GM19328 (cell line): ENCODE measurements at regions not wholly inside any gene's neighbourhood (a gene's known extent, or its start where the extent isn't known, plus 50 kb on each side); places are given as distances from the start of the nearest gene placed in this dataset.
"Not testable (repeated sequence)": the region's sequence is repeated elsewhere in the genome, so short reads cannot be mapped to it uniquely, and the experiment has no call there.

ENCODE experiments used
- ATAC-seq: cut with Tn5 transposase; IDR thresholded peaks from one replicate; pipeline ENCODE4 v1.9.1; 2021; ENCODE audit warnings: mild to moderate bottlenecking, moderate library complexity; ENCODE audit not compliant: unreplicated experiment

GRCh38 chr3:106333911-106334618 lies 465.3 kb upstream of the CBLB start:
- no peak for ATAC-seq

- ATAC-seq: no peak
These were observed 467.8 kb upstream of the CBLB start for GRCh38 chr3:106336619-106337018.

GRCh38 chr3:106337116-106337515 lies 468.3 kb upstream of the CBLB start:
- no peak for ATAC-seq

- no peak for ATAC-seq
These were observed 469.9 kb upstream of the CBLB start for GRCh38 chr3:106338582-106339214.

DNA sequence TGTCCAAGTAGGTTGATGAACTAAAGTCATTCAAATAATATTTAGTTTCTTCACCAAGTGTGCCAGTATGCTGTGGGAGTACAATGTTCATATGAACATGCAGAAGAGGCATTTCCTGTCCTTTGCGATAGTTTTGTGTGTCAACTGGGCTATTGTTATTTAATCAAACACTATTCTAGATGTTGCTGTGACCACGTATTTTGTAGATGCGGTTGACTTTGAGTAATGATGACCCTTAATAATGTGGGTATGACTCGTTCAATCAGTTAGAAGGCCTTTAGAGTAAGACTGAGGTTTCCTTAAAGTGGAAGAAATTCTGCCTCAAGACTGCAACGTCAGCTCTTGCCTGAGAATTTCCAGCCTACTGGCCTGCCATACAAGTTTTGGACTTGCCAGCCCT lies 470.7 kb upstream of the CBLB start:
- no peak for ATAC-seq

GRCh38 chr3:106341087-106341486 lies 472.3 kb upstream of the CBLB start:
- ATAC-seq: no peak

DNA sequence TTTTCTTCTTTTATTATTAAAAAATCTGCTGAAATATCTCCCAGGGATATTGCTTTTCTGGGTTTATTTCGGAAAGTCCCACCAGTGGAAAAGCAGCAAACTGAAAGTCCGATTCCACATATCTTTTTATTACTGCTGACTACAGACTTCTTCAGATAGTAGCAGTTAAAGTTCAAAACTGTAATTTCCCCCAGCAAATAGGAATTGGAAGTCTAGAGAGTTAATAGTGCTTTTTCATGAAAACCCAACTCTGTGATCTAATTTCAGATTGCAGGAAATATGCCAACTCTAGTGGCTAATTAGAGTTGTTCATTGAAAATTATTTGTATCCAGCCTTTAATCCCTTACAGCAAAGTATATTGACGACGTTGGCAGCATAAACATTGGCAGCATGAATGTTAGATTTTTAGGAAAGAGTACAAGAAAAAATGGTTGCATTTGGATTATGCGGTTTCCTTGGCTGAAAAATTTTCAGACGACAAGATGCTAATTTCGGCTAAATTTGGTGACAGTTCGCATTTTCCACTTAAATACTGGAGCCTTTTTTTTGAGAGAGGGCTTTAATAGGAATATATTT lies 472.9 kb upstream of the CBLB start:
- ATAC-seq: no peak

DNA sequence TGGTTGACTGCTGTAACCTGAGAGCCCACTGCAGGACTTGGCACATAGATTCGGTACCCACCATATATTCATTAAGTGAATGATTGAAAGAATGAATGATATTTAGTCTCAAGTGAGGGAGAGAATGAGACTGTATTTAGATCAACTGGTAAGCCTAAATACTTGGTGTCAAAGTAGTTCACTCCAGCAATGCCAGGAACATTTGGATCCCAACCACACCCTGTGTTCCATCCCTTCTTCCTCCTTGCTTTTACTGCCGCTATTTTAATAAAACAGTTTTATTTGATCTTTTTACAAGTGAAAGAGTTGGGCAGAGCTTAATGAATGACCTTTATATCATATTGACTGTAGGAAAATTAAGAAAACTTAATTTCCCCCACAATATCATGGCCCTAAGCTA lies 473.6 kb upstream of the CBLB start:
- no peak for ATAC-seq

GRCh38 chr3:106343811-106344210 lies 475.0 kb upstream of the CBLB start:
- ATAC-seq: no peak

DNA sequence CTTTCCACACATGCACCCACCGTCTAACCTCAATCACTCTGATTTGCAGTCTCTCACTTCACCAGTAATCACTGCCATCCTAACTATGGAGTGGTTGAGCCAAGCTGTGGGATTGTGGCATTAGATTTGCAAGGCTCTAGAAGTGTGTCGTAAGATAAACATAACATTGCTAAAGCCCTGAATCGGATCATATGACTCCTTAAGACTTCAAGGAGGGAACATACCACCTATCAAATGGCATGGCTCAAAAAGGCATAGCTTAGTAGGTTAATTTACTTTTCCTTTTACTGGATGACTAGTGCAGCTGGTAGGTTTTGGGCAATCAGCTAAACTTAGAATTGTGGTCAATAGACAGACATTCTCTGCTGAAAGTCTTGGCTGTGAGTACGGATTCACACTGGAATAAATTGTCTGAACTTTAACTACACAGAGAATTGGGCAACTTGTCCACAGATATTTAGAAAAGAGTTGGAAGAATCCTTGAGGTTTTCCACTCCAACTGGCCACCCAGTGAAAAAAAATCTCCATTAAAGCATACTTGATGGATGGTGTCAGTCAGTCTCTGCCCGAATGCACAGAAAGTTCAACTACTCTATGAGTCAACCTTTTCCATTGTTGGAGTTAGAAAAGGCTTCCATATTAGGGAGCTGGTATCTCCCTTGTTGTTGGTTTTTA lies 476.7 kb upstream of the CBLB start:
- ATAC-seq: no peak

GRCh38 chr3:106347350-106347749 lies 478.5 kb upstream of the CBLB start:
- ATAC-seq: no peak

DNA sequence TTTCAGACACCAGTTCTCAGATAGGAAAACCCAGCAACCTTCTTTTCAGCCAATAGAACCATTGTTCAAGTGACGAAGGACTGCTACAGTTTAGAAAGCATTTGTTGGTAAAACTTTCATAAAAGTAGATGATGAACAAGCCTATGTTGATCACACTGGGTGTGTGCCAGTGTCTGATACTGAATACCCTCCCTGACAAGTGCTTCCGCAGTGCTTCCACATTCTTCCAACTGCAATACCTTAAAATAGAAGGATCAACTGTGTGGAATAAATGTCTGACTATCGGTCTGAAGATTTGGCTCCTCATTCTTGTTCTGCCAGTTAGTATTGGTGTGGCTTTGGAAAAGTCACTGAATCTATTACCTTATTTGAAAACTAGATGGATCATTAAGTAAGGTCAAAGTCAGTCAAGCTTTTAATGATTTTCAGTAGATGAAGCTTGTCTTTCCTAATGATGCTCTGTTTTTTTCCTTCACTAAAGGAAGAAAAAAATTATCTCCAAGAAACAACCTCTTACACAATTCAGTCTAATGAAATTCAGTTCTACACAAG lies 479.4 kb upstream of the CBLB start:
- no peak for ATAC-seq

DNA sequence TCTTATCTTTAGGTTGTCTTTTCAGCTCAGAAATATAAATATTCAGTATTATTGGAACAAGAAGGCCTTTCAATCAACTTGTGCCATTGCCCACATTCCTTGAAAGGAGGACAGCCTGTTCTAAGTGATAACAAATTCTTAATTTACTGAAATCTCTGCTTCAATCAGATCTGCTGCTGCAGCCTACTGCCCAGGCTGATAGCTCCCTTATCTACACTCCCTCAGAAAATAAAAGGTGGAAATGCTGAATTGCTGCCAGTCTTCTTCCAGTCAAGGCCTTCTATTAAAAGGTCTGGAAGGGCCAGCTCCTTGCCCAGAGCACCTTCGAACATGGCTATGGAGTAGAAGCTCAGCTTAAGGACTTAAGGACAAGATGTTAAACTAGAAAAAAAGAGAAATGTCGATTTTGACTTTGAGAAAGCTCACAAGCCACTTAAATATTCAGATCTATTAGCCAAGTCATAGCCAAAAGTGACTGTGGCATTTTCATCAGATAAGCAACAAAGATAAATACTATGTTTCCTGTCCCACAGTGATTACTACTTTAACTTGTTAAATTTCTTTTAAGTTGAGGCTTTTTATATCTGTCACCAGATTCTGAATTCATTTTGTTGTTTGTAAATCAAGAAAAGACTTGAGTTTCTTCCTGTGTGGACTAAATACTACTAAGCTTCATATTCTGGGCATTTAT lies 480.5 kb upstream of the CBLB start:
- ATAC-seq: no peak

- no peak for ATAC-seq
These were observed 487.1 kb upstream of the CBLB start for GRCh38 chr3:106355873-106356272.

DNA sequence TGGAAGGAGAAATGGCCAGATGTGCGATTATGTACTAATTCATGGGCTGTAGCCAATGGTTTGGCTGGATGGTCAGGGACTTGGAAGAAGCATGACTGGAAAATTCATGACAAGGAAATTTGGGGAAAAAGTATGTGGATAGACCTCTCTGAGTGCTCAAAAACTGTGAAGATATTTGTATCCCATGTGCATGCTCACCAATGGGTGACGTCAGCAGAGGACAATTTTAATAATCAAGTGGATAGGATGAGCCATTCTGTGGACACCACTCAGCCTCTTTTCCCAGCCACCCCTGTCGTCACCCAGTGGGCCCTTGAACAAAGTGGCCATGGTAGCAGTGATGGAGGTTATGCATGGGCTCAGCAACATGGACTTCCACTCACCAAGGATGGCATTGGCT lies 490.9 kb upstream of the CBLB start:
- no peak for ATAC-seq

- ATAC-seq: not testable (repeated sequence)
These were observed 492.1 kb upstream of the CBLB start for GRCh38 chr3:106360901-106361300.

GRCh38 chr3:106364477-106364876 lies 495.7 kb upstream of the CBLB start:
- no peak for ATAC-seq

- no peak for ATAC-seq
These were observed 496.4 kb upstream of the CBLB start for GRCh38 chr3:106365061-106365691.

- no peak for ATAC-seq
These were observed 497.5 kb upstream of the CBLB start for GRCh38 chr3:106366352-106366751.

- no peak for ATAC-seq
These were observed 498.7 kb upstream of the CBLB start for GRCh38 chr3:106367496-106367895.
